ENCODE measurements at regions not wholly inside any gene's neighbourhood (a gene's known extent, or its start where the extent isn't known, plus 50 kb on each side); places are given as distances from the start of the nearest gene placed in this dataset.

- TF ChIP-seq TCF7L2 (IDR thresholded peaks at IDR 0.05; ENCODE audit: borderline replicate concordance, extremely low read depth, insufficient read depth, insufficient read length), result no peak
- TF ChIP-seq YY1 (IDR thresholded peaks at IDR 0.05; ENCODE audit: extremely low read depth, insufficient replicate concordance, low read depth, low read length), result no peak
- TF ChIP-seq JUND (IDR thresholded peaks at IDR 0.05), result no peak
Measured at GRCh38 chr2:9773903-9774239, 69.4 kb upstream of the TAF1B start (continued).

- RAD21 ChIA-PET (ENCODE audit: low non-redundant PET in 1 of 2, low total read pairs in 2 of 2, uncharacterized antibody in 2 of 2, unreplicated experiment in 2 of 2), result no interaction called here
- intact Hi-C loops (cut with micrococcal nuclease), result loop anchor here (10.0 kb wide), 1 partner anchor 661 kb away; no protein-coding TSS in a partner anchor
- Histone ChIP-seq H3K27ac (ENCODE audit: low read depth, low read length) (no peak overlapping the region), H3K9me3 (ENCODE audit: control insufficient read depth in 1 of 2, insufficient read depth in 1 of 2, low read depth in 1 of 2, low read length in 2 of 2) (no peaks in the 10 kb centered on the region), H3K4me1 (ENCODE audit: control insufficient read depth in 1 of 2, insufficient read depth in 2 of 2, low read length in 2 of 2) (peaks cover 13 to 23% of the 10 kb centered on the region in 2 experiments; a peak in 3 of 4 replicates), H2AFZ (ENCODE audit: low read depth, low read length, poor library complexity, severe bottlenecking) (no peak overlapping the region), H3K4me3 (replicated peaks in 1 of 2; ENCODE audit: low read depth in 1 of 2, low read length in 2 of 2) (no peak overlapping the region), H3K9ac (ENCODE audit: low read length) (no peak overlapping the region), H4K20me1 (ENCODE audit: insufficient read depth) (no peaks in the 10 kb centered on the region), H3K27me3 (ENCODE audit: insufficient read depth, low read length) (no peaks in the 10 kb centered on the region), H3K36me3 (ENCODE audit: control insufficient read depth in 1 of 2, insufficient read depth in 2 of 2, low read length in 2 of 2) (no peaks in the 10 kb centered on the region), H3K79me2 (ENCODE audit: insufficient read depth, low read length) (no peaks in the 10 kb centered on the region), H3K4me2 (ENCODE audit: low read length) (no peak overlapping the region), H3K9me2 (ENCODE audit: insufficient read depth) (no peaks in the 10 kb centered on the region)
- POLR2A ChIA-PET, result no interaction called here
- CTCF ChIA-PET, result no interaction called here
- no TSS peak for BruUV-seq (replicated peaks)
- DNase-seq (ENCODE audit: low read depth, low spot score), result no peak
- TF ChIP-seq SIN3A (IDR thresholded peaks at IDR 0.05; ENCODE audit: low read depth) (no peak), FOSL1 (IDR thresholded peaks at IDR 0.05; ENCODE audit: low read depth) (no peak), ZNF274 (IDR thresholded peaks at IDR 0.05; ENCODE audit: low read depth, low read length) (no peak), POLR2AphosphoS5 (IDR thresholded peaks at IDR 0.05; ENCODE audit: low read depth, low read length) (no peak), SRF (IDR thresholded peaks at IDR 0.05; ENCODE audit: low read depth) (no peak), YY1 (IDR thresholded peaks at IDR 0.05; ENCODE audit: extremely low read depth, insufficient replicate concordance, low read depth, low read length) (no peak), POLR2A (IDR thresholded peaks at IDR 0.05; ENCODE audit: borderline replicate concordance, extremely low read depth, insufficient read depth, insufficient read length) (no peak), ZBTB33 (IDR thresholded peaks at IDR 0.05; ENCODE audit: extremely low read depth, insufficient replicate concordance, low read length) (no peak), EZH2 (IDR thresholded peaks at IDR 0.05) (no peak), RAD21 (IDR thresholded peaks at IDR 0.05; ENCODE audit: low read depth) (no peak)
- TF ChIP-seq, protein P1, sequence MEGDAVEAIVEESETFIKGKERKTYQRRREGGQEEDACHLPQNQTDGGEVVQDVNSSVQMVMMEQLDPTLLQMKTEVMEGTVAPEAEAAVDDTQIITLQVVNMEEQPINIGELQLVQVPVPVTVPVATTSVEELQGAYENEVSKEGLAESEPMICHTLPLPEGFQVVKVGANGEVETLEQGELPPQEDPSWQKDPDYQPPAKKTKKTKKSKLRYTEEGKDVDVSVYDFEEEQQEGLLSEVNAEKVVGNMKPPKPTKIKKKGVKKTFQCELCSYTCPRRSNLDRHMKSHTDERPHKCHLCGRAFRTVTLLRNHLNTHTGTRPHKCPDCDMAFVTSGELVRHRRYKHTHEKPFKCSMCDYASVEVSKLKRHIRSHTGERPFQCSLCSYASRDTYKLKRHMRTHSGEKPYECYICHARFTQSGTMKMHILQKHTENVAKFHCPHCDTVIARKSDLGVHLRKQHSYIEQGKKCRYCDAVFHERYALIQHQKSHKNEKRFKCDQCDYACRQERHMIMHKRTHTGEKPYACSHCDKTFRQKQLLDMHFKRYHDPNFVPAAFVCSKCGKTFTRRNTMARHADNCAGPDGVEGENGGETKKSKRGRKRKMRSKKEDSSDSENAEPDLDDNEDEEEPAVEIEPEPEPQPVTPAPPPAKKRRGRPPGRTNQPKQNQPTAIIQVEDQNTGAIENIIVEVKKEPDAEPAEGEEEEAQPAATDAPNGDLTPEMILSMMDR (IDR thresholded peaks at IDR 0.05 in 2 of 3, conservative IDR thresholded peaks at IDR 0.05 in 1 of 3; ENCODE audit: borderline replicate concordance in 1 of 3, insufficient read depth in 1 of 3, low read depth in 2 of 3, low read length in 2 of 3), result no peak
- TF ChIP-seq, protein P2, sequence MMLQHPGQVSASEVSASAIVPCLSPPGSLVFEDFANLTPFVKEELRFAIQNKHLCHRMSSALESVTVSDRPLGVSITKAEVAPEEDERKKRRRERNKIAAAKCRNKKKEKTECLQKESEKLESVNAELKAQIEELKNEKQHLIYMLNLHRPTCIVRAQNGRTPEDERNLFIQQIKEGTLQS (IDR thresholded peaks at IDR 0.05), result no peak
- no peak for ATAC-seq
Measured at GRCh38 chr2:9774266-9774665, 69.0 kb upstream of the TAF1B start.

All from HCT116 (cell line).